Esophagus squamous epithelium (tissue), 4 donors: ENCODE measurements at regions not wholly inside any gene's neighbourhood (a gene's known extent, or its start where the extent isn't known, plus 50 kb on each side); places are given as distances from the start of the nearest gene placed in this dataset.

Experiments used
- POLR2A ChIP-seq, 4 donors: fragments of 450-650 bp; IDR thresholded peaks; one replicate each; pipeline ENCODE4 v1.6.1; 2017; ENCODE audit warnings: antibody characterized with exemption in 4 of 4, mild to moderate bottlenecking in 4 of 4, moderate library complexity in 3 of 4
- TF ChIP-seq, protein P1 (sequence below), 6 experiments: fragments of 450-650 bp in 4 of 6; fragments of 200-600 bp in 2 of 6; sonication (generic) in 2 of 6; IDR thresholded peaks; one replicate each; pipeline ENCODE4 v1.5.1; 2016 to 2019; ENCODE audit warnings: antibody characterized with exemption in 6 of 6, mild to moderate bottlenecking in 4 of 6, moderate library complexity in 4 of 6

DNA sequence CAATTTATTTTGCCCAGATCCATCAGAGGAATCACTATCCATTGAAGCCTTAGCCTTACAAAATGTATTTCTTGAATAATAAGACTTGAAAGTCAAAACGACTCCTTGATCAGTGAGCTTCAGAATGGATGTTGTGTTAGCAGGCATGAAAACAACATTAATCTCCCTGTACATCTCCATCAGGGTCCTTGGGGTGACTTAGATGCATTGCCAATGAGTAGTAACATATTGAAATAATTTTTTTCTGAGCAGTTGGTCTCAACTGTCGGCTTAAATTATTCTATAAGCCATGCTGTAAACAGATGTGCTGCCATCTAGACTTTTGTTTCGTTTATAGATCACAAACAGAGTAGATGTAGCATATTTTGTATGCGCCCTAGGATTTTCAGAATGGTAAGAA lies 482.0 kb downstream of the AMY1C start:
- TF ChIP-seq, protein P1, sequence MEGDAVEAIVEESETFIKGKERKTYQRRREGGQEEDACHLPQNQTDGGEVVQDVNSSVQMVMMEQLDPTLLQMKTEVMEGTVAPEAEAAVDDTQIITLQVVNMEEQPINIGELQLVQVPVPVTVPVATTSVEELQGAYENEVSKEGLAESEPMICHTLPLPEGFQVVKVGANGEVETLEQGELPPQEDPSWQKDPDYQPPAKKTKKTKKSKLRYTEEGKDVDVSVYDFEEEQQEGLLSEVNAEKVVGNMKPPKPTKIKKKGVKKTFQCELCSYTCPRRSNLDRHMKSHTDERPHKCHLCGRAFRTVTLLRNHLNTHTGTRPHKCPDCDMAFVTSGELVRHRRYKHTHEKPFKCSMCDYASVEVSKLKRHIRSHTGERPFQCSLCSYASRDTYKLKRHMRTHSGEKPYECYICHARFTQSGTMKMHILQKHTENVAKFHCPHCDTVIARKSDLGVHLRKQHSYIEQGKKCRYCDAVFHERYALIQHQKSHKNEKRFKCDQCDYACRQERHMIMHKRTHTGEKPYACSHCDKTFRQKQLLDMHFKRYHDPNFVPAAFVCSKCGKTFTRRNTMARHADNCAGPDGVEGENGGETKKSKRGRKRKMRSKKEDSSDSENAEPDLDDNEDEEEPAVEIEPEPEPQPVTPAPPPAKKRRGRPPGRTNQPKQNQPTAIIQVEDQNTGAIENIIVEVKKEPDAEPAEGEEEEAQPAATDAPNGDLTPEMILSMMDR (IDR thresholded peaks at IDR 0.05): no peak
- TF ChIP-seq POLR2A (IDR thresholded peaks at IDR 0.05): no peak
